ENCODE measurements at regions not wholly inside any gene's neighbourhood (a gene's known extent, or its start where the extent isn't known, plus 50 kb on each side); places are given as distances from the start of the nearest gene placed in this dataset.

DNA sequence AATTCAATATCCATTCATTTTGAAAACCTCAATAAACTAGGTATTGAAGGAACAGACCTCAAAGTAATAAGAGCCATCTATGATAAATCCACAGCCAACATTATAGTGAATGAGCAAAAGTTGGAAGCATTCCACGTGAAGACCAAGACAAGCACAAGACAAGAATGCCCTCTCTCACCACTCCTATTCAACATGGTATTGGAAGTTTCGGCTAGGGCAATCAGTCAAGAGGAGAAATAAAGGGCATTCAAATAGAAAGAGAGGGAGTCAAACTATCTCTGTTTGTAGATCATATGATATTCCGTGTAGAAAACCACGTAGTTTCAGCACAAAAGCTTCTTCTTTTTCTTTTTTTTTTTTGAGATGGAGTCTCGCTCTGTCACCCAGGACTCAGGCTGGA lies 550.3 kb downstream of the FSCB start:
- Histone ChIP-seq H3K9me3 (replicated peaks; ENCODE audit: control insufficient read depth, low read depth, low read length) (no peaks in the 10 kb centered on the region), H3K4me1 (ENCODE audit: control insufficient read depth, insufficient read depth, low read length) (no peaks in the 10 kb centered on the region), H3K4me3 (ENCODE audit: low read length) (no peak overlapping the region), H3K36me3 (ENCODE audit: control insufficient read depth, insufficient read depth, low read length) (no peaks in the 10 kb centered on the region), H3K27ac (ENCODE audit: low read length) (no peak overlapping the region), H3K27me3 (ENCODE audit: control insufficient read depth, insufficient read depth, low read length) (no peaks in the 10 kb centered on the region)
- DNase-seq: no peak
- WGBS (ENCODE audit: insufficient coverage): 80% methylated on average over 3 of the region's 5 CpGs

DNA sequence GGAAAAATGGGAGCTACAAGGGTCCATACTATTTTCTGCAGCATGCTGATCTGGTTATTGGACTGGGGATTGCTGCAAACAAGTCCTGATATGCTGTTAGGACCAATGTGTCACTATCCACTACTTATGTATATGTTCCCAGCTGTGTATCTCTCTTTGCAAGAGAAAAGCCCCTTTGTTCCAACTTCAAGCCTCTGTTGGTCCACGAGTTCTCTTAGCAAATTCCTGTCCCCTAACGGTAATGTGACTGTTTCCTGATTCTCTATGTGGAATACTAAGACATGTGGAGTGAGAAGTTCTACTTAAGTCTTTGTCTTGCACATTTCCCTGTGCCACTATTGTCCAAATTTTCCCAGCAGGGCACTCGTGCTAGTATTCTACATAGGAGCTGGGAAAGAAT lies 557.7 kb downstream of the FSCB start:
- Histone ChIP-seq H3K36me3 (ENCODE audit: control insufficient read depth, insufficient read depth, low read length) (no peaks in the 10 kb centered on the region), H3K27me3 (ENCODE audit: control insufficient read depth, insufficient read depth, low read length) (no peaks in the 10 kb centered on the region), H3K9me3 (replicated peaks; ENCODE audit: control insufficient read depth, low read depth, low read length) (no peaks in the 10 kb centered on the region), H3K4me3 (ENCODE audit: low read length) (no peak overlapping the region), H3K27ac (ENCODE audit: low read length) (no peak overlapping the region), H3K4me1 (ENCODE audit: control insufficient read depth, insufficient read depth, low read length) (no peaks in the 10 kb centered on the region)
- DNase-seq: no peak
- no CpG with 5 or more reads among the region's 3 CpGs for WGBS (ENCODE audit: insufficient coverage)

DNA sequence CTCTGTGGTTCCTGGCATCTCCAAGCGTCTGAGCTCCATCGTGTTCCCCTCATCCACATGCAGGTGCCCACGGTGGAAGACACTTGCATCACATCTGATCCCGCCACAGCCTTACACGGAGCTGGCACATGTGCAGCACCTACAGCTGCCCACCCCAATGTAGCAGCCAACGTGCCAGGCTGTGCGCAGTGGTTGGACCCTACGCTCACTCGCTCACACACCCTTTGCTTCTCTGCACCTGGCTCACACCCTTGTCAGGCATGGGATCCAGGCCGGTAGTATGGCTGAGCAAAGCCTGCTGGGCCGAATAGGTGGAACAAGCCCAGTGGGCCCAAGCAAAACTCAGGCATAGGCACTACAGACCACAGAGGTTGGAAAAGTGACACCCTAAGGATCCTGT lies 567.2 kb downstream of the FSCB start:
- H3K4me3 ChIP-seq (ENCODE audit: low read length): no peak overlapping the region
- peaks cover 4% of the 10 kb centered on the region for H3K9me3 ChIP-seq (replicated peaks; ENCODE audit: control insufficient read depth, low read depth, low read length)
- H3K36me3 ChIP-seq (ENCODE audit: control insufficient read depth, insufficient read depth, low read length): no peaks in the 10 kb centered on the region
- H3K27me3 ChIP-seq (ENCODE audit: control insufficient read depth, insufficient read depth, low read length): no peaks in the 10 kb centered on the region
- no peak for DNase-seq
- no peaks in the 10 kb centered on the region for H3K4me1 ChIP-seq (ENCODE audit: control insufficient read depth, insufficient read depth, low read length)
- 85% methylated on average over 11 of the region's 11 CpGs for WGBS (ENCODE audit: insufficient coverage)
- H3K27ac ChIP-seq (ENCODE audit: low read length): no peak overlapping the region

DNA sequence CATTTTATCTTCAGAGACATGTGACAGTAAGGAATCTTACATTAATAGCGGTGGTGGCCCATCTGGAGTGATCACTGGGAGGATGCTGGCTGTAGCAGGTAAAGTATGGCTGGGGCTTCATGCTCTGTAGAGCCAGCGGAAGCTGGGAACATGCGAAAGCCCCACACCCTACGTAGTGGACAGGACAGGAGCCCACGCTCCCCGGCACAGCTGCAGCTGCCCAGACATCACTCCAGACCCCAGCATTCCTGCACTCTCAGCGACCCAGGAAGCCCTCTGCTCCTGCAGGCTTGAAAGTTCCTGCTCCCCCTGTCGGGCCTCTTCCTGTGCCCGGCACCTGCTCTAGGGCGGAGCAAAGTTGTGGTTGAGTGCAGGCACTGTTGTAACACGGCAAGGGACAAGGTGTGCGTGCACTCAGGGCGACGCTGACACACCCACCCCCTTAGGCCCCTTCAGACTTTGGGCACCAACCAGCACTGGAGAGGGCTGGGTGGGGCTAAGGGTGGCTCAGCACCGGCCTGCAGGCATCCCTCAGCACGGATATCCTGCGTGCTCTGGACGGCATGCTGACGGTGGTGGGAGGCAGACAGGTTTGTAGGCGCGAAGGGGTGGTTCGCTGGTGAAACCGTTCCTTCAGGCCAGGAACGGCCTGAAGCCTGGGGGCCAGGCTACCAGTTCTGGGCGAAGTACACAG lies 568.3 kb downstream of the FSCB start:
- peaks cover 4% of the 10 kb centered on the region for H3K9me3 ChIP-seq (replicated peaks; ENCODE audit: control insufficient read depth, low read depth, low read length)
- H3K4me3 ChIP-seq (ENCODE audit: low read length): no peak overlapping the region
- H3K36me3 ChIP-seq (ENCODE audit: control insufficient read depth, insufficient read depth, low read length): no peaks in the 10 kb centered on the region
- H3K27me3 ChIP-seq (ENCODE audit: control insufficient read depth, insufficient read depth, low read length): no peaks in the 10 kb centered on the region
- DNase-seq: no peak
- H3K27ac ChIP-seq (ENCODE audit: low read length): no peak overlapping the region
- H3K4me1 ChIP-seq (ENCODE audit: control insufficient read depth, insufficient read depth, low read length): no peaks in the 10 kb centered on the region
- 85% methylated on average over 18 of the region's 25 CpGs for WGBS (ENCODE audit: insufficient coverage)

DNA sequence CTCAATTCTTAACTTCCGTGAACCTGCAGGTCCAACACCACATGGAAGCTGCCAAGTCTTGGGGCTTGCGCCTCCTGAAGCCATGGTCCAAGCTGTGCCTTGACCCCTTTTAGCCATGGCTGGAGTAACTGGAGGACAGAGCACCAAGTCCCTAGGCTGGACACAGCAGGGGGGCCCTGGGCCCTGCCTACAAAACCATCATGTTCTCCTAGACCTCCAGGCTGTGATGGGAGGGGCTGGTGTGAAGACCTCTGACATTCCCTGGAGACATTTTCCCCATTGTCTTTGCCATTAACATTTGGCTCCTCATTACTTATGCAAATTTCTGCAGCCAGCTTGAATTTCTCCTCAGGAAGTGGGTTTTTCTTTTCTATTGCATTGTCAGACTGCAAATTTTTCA lies 570.1 kb downstream of the FSCB start:
- no peak overlapping the region for H3K27ac ChIP-seq (ENCODE audit: low read length)
- no peak overlapping the region for H3K4me3 ChIP-seq (ENCODE audit: low read length)
- WGBS (ENCODE audit: insufficient coverage): 91% methylated on average over 2 of the region's 2 CpGs
- H3K36me3 ChIP-seq (ENCODE audit: control insufficient read depth, insufficient read depth, low read length): no peaks in the 10 kb centered on the region
- peaks cover 4% of the 10 kb centered on the region for H3K9me3 ChIP-seq (replicated peaks; ENCODE audit: control insufficient read depth, low read depth, low read length)
- H3K27me3 ChIP-seq (ENCODE audit: control insufficient read depth, insufficient read depth, low read length): no peaks in the 10 kb centered on the region
- DNase-seq: no peak
- H3K4me1 ChIP-seq (ENCODE audit: control insufficient read depth, insufficient read depth, low read length): no peaks in the 10 kb centered on the region

DNA sequence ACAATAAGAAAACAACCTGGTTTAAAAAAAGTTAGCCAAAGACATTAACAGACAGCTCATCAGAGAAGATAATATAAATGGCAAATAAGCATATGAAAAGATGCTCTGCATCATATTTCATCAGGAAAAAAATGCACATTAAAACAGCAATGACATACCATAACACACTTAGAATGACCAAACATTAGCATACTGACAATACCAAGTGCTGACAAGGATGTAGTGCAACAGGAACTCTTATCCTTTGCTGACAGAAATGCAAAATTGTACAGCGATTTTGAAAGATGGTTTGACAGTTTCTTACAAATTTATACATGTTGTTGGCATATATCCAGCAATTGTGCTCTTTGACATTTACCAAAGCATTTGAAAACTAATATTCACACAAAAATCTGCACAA lies 573.0 kb downstream of the FSCB start:
- H3K27ac ChIP-seq (ENCODE audit: low read length): no peak overlapping the region
- no peak for DNase-seq
- H3K36me3 ChIP-seq (ENCODE audit: control insufficient read depth, insufficient read depth, low read length): no peaks in the 10 kb centered on the region
- H3K27me3 ChIP-seq (ENCODE audit: control insufficient read depth, insufficient read depth, low read length): no peaks in the 10 kb centered on the region
- no peaks in the 10 kb centered on the region for H3K4me1 ChIP-seq (ENCODE audit: control insufficient read depth, insufficient read depth, low read length)
- WGBS (ENCODE audit: insufficient coverage): no CpG with 5 or more reads among the region's 1 CpG
- peaks cover 4% of the 10 kb centered on the region for H3K9me3 ChIP-seq (replicated peaks; ENCODE audit: control insufficient read depth, low read depth, low read length)
- H3K4me3 ChIP-seq (ENCODE audit: low read length): no peak overlapping the region

DNA sequence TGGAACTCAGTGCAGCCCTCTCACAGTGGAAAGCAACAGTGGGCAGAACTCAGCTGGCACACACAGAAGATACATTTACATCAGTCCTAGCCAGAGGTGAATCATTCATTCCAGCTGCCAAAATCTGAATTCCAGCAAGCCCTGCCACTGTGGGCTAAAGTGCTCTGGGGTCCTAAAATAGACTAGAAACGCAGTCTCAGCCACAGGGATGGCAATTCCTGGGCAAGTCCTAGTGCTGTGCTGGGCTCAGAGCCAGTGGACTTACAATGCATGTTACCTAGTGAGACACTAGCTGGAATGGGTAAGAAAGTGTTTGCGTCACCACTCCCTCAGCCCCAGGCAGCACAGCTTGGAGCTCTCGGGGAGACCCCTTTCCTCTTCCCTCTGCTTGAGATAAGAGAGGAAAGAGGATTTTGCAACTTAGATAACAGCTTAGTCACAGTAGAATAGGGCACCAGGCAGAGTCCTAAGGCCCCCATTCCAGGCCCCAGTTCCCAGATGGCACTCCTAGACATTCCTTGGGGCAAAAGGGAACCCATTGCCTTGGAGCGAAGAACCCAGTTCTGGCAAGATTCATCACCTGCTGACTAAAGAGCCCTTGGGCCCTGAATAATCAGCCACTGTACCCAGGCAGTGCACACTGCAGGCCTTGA lies 592.9 kb downstream of the FSCB start:
- Histone ChIP-seq H3K9me3 (replicated peaks; ENCODE audit: control insufficient read depth, low read depth, low read length) (no peaks in the 10 kb centered on the region), H3K36me3 (ENCODE audit: control insufficient read depth, insufficient read depth, low read length) (no peaks in the 10 kb centered on the region), H3K4me3 (ENCODE audit: low read length) (no peak overlapping the region), H3K27ac (ENCODE audit: low read length) (no peak overlapping the region), H3K4me1 (ENCODE audit: control insufficient read depth, insufficient read depth, low read length) (no peaks in the 10 kb centered on the region), H3K27me3 (ENCODE audit: control insufficient read depth, insufficient read depth, low read length) (no peaks in the 10 kb centered on the region)
- 68% methylated on average over 2 of the region's 4 CpGs for WGBS (ENCODE audit: insufficient coverage)
- DNase-seq: no peak

DNA sequence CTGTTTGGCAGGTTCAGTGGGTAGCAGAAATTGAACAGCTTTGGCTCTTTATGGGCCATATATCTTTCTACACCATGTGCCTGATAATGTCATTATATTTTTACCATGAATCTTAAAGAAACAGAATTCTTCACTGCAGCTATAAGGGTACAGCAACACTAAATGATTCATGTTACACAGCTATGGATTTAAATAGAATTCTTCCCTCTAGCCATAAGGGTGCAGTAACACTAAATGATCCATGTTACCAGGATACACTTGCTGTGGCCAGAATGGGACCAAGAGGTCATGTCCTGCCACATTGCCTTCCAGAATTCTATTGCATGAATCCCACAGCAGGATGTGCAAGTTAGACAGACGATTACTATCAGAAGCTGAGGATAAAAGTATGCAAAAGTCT lies 603.9 kb downstream of the FSCB start:
- Histone ChIP-seq H3K4me1 (ENCODE audit: control insufficient read depth, insufficient read depth, low read length) (no peaks in the 10 kb centered on the region), H3K4me3 (ENCODE audit: low read length) (no peak overlapping the region), H3K27me3 (ENCODE audit: control insufficient read depth, insufficient read depth, low read length) (no peaks in the 10 kb centered on the region), H3K27ac (ENCODE audit: low read length) (no peak overlapping the region), H3K9me3 (replicated peaks; ENCODE audit: control insufficient read depth, low read depth, low read length) (no peaks in the 10 kb centered on the region), H3K36me3 (ENCODE audit: control insufficient read depth, insufficient read depth, low read length) (no peaks in the 10 kb centered on the region)
- WGBS (ENCODE audit: insufficient coverage): no CpG with 5 or more reads among the region's 1 CpG
- no peak for DNase-seq

DNA sequence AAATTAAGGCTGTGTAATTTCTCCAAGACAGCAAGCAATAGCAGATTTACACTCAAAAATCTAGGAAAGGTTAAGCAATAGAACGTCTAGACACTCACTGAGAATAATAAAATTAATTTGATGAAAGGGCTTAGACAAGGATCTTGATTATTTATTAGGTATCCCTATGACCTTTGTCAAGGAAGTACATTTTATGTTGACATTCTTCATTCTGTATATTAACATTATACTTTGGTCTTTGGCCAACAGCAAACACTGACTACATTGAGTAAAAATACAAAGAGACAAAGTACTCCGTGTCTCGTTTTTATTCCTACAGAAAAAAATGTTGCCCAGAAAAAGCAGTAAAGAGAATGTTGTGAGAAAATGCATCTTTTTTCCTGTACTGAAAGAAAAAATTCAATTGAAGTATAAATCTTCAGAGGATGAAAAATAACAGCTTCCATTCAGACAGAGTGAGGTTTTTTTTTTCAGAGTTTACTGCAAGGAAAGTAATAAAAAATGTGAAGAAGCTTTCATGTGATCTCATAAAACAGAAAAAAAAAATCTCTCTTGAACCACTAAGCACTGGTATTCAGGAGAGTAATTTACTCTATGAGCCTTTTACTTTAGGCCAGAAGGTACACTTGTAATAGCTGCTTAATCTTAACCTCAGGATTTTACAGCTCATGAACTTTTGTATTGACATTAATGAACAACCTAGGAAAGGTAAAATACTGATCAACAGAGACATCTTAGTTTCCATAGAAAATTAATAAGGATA lies 605.0 kb downstream of the FSCB start:
- no peak for DNase-seq
- no CpG with 5 or more reads among the region's 3 CpGs for WGBS (ENCODE audit: insufficient coverage)
- H3K27me3 ChIP-seq (ENCODE audit: control insufficient read depth, insufficient read depth, low read length): no peaks in the 10 kb centered on the region
- H3K4me1 ChIP-seq (ENCODE audit: control insufficient read depth, insufficient read depth, low read length): no peaks in the 10 kb centered on the region
- no peaks in the 10 kb centered on the region for H3K9me3 ChIP-seq (replicated peaks; ENCODE audit: control insufficient read depth, low read depth, low read length)
- no peak overlapping the region for H3K4me3 ChIP-seq (ENCODE audit: low read length)
- no peak overlapping the region for H3K27ac ChIP-seq (ENCODE audit: low read length)
- no peaks in the 10 kb centered on the region for H3K36me3 ChIP-seq (ENCODE audit: control insufficient read depth, insufficient read depth, low read length)

DNA sequence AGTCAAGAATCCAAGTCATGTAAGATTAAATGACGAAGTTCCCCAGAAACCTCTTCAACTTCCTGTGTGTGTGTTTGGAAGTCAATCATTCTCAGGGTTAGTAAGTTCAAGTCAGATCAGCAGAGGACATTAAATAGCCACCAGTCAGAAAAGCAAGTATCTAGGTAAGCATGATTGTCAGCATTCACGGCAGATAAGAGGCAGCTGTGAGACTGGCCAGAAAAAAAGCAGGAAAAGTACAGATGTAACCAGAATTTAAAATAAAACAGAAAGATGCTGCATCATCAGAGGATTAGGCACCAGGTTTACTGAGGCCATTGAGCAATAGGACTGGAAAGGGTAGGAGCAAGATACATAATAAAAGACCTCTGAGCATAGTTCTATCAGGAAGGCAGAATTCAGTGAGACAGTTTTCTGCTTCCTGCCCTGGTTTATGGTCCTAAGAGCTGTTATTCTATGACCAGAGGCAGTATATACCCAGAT lies 606.9 kb downstream of the FSCB start:
- Histone ChIP-seq H3K36me3 (ENCODE audit: control insufficient read depth, insufficient read depth, low read length) (no peaks in the 10 kb centered on the region), H3K4me3 (ENCODE audit: low read length) (no peak overlapping the region), H3K9me3 (replicated peaks; ENCODE audit: control insufficient read depth, low read depth, low read length) (no peaks in the 10 kb centered on the region), H3K4me1 (ENCODE audit: control insufficient read depth, insufficient read depth, low read length) (no peaks in the 10 kb centered on the region), H3K27me3 (ENCODE audit: control insufficient read depth, insufficient read depth, low read length) (no peaks in the 10 kb centered on the region), H3K27ac (ENCODE audit: low read length) (no peak overlapping the region)
- 43% methylated on average over 1 of the region's 2 CpGs for WGBS (ENCODE audit: insufficient coverage)
- no peak for DNase-seq
